SK-N-SH (cell line): ENCODE measurements at regions not wholly inside any gene's neighbourhood (a gene's known extent, or its start where the extent isn't known, plus 50 kb on each side); places are given as distances from the start of the nearest gene placed in this dataset.

Experiments used
- EZH2phosphoT487 ChIP-seq: fragments of 200-600 bp; sonication (generic); IDR thresholded peaks from 2 replicates; pipeline ENCODE4 v1.6.1; 2017; ENCODE audit warnings: low read depth, mixed run types, mild to moderate bottlenecking, antibody characterized with exemption, moderate library complexity, borderline replicate concordance
- MXI1 ChIP-seq: IDR thresholded peaks from 2 replicates; pipeline ENCODE4 v1.6.1; 2012; ENCODE audit warnings: mild to moderate bottlenecking, low read depth, low read length, improper control_type of control experiment
- NRF1 ChIP-seq: IDR thresholded peaks from 2 replicates; pipeline ENCODE4 v1.6.1; 2012; ENCODE audit warnings: low read depth, mild to moderate bottlenecking, low read length
- POLR2AphosphoS5 ChIP-seq: IDR thresholded peaks from 2 replicates; pipeline ENCODE4 v1.6.1; 2012; ENCODE audit warnings: low read depth, low read length
- RFX5 ChIP-seq: IDR thresholded peaks from 2 replicates; pipeline ENCODE4 v1.6.1; 2012; ENCODE audit warnings: mild to moderate bottlenecking, improper control_type of control experiment, low read length
- SIN3A ChIP-seq: IDR thresholded peaks from 2 replicates; pipeline ENCODE4 v1.6.1; 2012; ENCODE audit warnings: low read depth, mild to moderate bottlenecking, low read length, moderate library complexity, borderline replicate concordance
- YY1 ChIP-seq: IDR thresholded peaks from 2 replicates; pipeline ENCODE4 v1.4.0; 2012; ENCODE audit warnings: low read depth, mild to moderate bottlenecking
- TF ChIP-seq, protein P1 (sequence below): fragments of 200-600 bp; sonication (generic); IDR thresholded peaks from 2 replicates; pipeline ENCODE4 v1.6.1; 2017; ENCODE audit warnings: antibody characterized with exemption, mild to moderate bottlenecking, moderate library complexity
- TF ChIP-seq, protein P2 (sequence below): IDR thresholded peaks from 2 replicates; pipeline ENCODE4 v1.4.0; 2012; ENCODE audit warnings: low read depth, borderline replicate concordance

DNA sequence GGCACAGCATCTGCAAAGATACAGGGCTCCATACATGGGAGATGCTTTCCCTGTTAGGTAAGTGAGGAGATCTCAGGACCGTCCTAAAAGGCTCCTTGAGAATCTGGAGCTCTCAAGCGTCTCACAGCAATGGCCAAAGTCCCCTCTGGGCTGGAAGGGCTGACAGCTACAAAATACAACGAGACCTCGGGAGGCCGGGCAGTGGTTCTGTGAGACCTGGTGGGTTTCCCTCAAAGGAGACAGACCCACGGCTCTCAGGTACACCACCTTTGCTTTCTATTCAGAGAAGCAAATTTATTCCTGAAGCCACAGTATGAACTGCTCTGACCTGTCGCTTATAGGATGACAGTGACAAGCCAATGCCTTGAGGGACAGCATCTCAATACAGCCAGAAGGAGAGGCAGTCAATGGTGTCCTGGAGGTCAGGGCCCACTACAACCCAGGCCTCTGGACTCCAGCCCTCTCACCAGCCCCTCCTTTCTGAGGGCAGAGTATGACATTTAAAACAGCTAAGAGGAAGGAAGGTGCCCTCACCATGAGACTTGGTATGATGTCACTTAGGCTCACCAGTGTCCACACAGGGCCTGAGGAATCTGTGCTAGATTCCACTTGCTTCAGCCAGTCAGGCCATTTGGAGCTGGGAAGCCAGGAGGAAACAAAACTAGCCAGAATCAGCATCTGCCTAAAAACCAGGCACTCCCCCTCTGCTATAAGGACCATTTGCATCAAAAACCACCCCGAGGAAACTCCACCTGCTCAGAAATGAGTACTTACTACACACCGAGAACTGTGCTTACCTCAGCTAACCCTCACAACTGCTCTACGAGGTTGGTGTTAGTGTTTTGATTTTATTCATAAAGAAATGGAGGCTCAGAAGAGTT is 86.5 kb upstream of the FSTL4 start:
- TF ChIP-seq, protein P1, sequence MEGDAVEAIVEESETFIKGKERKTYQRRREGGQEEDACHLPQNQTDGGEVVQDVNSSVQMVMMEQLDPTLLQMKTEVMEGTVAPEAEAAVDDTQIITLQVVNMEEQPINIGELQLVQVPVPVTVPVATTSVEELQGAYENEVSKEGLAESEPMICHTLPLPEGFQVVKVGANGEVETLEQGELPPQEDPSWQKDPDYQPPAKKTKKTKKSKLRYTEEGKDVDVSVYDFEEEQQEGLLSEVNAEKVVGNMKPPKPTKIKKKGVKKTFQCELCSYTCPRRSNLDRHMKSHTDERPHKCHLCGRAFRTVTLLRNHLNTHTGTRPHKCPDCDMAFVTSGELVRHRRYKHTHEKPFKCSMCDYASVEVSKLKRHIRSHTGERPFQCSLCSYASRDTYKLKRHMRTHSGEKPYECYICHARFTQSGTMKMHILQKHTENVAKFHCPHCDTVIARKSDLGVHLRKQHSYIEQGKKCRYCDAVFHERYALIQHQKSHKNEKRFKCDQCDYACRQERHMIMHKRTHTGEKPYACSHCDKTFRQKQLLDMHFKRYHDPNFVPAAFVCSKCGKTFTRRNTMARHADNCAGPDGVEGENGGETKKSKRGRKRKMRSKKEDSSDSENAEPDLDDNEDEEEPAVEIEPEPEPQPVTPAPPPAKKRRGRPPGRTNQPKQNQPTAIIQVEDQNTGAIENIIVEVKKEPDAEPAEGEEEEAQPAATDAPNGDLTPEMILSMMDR, result no peak
- TF ChIP-seq POLR2AphosphoS5, result no peak
- no peak for TF ChIP-seq MXI1
- TF ChIP-seq SIN3A, result no peak
- TF ChIP-seq, protein P2, sequence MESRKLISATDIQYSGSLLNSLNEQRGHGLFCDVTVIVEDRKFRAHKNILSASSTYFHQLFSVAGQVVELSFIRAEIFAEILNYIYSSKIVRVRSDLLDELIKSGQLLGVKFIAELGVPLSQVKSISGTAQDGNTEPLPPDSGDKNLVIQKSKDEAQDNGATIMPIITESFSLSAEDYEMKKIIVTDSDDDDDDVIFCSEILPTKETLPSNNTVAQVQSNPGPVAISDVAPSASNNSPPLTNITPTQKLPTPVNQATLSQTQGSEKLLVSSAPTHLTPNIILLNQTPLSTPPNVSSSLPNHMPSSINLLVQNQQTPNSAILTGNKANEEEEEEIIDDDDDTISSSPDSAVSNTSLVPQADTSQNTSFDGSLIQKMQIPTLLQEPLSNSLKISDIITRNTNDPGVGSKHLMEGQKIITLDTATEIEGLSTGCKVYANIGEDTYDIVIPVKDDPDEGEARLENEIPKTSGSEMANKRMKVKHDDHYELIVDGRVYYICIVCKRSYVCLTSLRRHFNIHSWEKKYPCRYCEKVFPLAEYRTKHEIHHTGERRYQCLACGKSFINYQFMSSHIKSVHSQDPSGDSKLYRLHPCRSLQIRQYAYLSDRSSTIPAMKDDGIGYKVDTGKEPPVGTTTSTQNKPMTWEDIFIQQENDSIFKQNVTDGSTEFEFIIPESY, result no peak
- no peak for TF ChIP-seq EZH2phosphoT487
- TF ChIP-seq NRF1, result no peak
- no peak for TF ChIP-seq YY1
- TF ChIP-seq RFX5, result no peak
